NCI-H2107 treated with DMSO at 0.1 percent for 48 hours (cell line): ENCODE measurements at regions not wholly inside any gene's neighbourhood (a gene's known extent, or its start where the extent isn't known, plus 50 kb on each side); places are given as distances from the start of the nearest gene placed in this dataset.
"Not testable (repeated sequence)": the region's sequence is repeated elsewhere in the genome, so short reads cannot be mapped to it uniquely, and the experiment has no call there.

ENCODE experiments used
- DNase-seq: peaks from one replicate; lab custom pipeline; 2025; ENCODE audit not compliant: unreplicated experiment; lab: John Stamatoyannopoulos, UW

DNA sequence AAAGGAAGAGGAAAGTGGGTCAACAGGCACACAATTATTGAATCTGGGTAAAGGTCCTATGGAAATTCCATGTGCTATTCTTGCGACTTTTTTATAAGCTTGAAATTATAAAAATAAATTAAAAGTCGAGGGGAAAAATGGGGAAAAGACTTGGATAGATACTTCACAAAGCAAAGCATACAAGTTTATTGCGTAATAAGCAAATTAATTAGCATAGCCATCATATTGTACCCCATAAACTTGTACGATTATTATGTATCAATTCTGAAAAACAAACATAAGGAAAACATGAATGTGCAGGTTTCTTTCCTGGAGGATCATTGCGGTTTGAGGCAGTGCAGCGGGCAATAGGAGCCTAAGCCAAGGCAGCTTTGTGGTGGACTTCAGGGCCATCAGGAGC, 351.6 kb upstream of the NOX3 start:
- DNase-seq, result no peak

DNA sequence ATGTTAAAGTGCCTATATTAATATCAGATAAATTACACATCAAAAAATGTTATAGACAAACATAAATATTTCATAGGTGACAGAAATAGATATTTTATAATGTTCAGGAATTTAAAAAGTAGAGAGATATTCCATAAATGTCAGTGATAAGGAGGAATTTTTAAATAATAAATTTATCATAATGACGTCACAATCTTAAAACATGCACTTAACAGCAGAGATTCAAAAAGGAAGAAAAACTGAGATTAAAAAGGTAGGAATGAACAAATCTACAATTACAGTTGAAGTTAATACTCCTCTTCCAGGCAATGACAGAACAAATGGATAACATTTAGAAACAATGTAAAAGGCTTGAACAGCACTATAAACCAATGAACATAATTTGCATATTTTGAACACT, 345.4 kb upstream of the NOX3 start:
- DNase-seq, result no peak

DNA sequence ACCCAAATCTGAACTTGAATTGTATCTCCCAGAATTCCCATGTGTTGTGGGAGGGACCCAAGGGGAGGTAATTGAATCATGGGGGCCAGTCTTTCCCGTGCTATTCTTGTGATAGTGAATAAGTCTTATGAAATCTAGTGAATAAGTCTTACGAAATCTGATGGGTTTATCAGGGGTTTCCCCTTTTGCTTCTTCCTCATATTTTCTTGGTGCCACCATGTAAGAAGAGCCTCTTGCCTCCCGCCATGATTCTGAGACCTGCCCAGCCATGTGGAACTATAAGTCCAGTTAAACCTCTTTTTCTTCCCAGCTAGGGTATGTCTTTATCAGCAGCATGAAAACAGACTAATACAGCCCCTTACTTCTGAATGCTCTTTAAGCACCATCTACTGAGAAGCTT, 343.2 kb upstream of the NOX3 start:
- DNase-seq, result not testable (repeated sequence)

DNA sequence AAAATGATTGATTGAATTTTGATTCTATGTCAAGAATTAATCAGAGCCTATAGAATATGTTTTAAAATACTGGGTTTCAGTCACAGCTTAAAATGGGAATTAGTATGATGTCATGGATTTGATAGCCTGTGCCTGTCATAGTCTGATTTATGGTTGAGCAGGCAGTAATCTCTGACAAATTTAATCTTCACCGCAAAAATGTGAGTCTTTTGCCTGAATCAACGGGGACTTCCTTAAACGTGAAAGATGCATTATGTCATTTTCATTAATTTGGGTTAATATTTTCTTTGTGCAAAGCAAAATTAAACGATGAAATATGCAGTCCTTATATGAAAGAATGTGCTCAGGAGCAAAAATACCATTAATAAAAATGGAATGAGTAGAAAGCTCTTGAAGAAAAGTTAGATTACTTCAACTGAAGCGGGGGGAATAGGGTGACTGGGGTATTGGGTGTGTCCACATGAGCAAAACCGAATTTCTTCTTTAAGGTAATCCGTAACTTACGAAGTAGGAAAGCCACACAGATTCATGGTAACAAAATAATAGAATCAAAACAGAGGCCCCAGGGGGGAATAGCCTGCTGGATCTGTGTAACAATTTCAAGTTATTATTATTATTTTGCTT, 339.6 kb upstream of the NOX3 start:
- no peak for DNase-seq

DNA sequence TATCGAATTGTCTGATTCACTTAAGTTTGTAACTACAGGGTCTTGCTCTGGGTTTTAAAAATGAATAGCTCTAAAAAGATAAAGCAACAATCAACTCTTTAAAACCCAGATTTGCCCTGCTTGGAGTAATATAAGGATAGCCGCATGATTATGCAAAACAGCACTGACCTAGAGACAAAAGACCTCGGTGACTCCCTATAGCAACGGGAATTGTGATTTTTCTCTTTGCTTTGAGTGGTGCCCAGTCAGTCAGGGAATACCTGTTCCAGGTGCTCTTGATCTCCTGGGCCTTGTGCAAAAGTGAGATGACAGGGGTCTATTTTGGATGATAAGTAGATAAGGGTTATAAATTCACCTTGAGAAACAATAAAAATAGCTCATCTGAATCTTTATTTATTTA, 336.3 kb upstream of the NOX3 start:
- no peak for DNase-seq

DNA sequence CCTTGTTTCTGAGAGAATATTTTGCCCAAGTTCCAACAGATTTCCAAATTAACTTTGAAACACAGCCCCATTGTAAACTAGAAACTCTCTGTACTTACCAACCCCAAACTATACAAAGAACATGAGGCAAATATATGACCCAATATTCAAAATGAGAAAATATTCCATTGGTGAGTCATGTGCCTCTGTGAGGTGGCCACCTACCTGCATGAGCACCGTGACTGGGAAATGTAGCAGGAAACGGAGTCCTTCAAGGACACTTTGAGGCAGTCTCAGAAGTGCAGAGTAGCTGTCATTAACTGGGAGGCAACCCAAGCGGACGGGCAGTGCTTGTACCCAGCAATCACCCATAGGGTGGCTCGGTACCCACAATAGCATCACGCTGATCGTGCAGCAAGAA, 335.5 kb upstream of the NOX3 start:
- DNase-seq, result no peak

DNA sequence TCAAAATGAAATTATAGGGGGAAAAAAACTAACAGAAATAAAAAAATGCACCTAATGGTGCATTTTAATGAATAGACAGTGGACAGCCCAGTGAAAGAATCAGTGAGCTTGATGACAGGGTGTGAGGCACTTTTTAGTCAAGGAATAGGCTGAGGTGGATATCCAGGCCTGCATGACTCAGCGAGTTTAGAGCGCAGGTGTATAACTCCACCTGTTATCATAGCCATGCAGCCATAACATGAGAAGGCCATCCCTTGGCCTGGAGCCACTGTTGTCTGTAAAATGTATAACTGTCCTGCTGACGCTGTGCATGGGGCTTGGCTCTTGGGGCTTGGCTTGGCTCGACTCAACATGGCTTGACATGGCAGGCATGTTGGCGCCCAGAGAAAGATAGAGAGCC, 331.5 kb upstream of the NOX3 start:
- DNase-seq, result no peak

DNA sequence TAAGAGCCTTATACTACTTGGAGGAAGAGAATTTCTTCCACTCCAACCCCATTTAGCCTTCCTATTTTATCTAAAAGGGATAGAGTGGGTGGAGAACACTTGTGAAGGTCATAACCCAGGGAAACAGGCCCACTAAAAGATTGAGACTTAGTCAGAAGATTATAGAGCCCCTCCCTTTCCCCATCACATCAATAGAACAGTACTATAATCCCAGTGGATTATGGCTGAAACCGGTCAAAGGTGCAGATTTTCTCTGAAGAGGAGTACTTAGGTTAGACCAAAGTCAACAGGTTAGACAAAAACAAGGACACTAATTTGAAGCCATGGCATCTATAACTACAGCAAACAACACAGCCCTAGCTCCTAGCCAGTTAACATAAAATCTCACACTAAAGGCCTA, 330.9 kb upstream of the NOX3 start:
- DNase-seq, result no peak

DNA sequence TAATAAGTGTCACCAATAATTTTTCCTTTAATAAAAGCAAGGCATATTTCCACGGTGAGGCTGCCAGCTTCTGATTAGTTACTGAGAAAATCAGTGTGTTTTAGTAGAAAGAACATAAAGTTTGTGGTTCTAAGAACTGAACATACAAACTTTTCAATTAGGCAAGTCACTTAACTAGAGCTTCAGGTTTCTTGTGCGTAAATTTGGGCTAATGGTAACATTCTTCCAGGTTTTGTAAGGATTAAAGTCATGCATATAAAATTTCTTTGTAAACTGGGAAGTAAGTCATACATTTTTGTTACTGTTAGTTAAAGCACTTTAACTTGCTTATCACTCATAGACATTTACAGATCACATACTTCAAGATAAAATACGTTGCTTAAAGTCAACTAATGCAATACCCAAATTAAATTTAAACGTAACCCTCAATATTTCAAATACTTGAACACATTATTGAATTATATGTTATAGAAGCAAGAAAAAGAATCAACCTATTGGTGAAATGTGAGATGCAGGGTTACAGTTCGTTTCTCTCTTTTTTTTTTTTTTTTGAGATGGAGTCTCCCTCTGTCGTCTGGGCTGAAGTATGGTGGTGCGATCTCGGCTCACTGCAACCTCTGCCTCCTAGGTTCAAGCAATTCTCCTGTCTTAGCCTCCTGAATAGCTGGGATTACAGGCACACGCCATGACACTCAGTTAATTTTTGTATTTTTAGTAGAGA, 327.3 kb upstream of the NOX3 start:
- DNase-seq, result no peak

DNA sequence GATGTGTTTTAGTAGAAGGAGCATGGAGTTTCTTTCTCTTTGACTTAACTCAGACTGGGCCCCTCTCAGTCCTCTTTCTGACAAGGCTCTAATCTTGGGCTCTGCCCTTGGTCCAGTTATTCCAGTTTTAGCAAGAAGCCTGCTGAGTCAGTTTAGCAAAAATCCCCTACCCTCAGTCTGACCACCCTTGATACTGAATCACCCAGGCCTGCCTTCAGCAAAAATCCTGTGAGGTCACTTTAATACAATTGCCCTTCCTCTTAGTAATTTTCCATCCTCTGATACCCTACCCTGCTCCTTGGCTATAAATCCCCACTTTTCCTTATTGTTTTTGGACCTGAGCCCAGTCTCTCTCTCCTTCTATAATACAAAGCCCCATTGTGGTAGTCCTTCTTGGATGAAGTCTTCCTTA, 326.7 kb upstream of the NOX3 start:
- no peak for DNase-seq

DNA sequence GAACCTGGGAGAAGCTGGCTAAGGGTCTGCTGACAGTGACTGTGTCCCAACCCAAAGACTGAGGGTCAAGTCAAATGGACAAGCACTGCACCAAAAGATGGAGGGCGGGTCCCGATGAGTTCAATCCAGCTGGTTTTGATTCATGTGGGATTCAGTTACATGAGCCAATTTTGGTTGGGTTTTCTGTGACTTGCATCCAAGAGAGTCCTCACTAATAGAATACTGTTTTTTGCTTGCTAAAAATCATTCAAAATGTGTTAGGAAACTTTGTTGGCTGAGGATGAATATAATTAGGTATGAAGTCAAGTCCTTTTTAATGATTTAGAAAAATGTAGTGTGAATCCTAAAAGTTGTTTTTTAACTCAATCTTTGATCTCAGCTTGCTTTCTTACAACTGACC, 323.8 kb upstream of the NOX3 start:
- no peak for DNase-seq

DNA sequence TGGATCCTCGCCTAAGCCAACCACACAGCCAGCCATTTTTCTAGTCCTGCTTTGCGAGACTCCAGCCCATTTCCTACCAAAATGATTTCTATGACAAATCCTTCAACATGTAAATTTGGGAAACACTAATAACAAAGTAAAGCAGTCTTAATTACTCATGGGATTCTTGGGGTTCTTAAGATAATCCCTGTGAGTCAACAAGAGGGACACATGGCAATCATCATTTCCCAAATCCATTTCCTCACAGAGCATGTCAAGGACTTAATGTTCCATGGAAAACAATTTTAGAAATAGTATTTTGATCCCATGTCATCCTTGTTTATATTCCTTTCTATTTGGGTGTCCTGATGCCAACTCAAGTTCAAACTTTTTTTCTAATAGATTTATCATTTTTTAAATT, 322.7 kb upstream of the NOX3 start:
- no peak for DNase-seq

DNA sequence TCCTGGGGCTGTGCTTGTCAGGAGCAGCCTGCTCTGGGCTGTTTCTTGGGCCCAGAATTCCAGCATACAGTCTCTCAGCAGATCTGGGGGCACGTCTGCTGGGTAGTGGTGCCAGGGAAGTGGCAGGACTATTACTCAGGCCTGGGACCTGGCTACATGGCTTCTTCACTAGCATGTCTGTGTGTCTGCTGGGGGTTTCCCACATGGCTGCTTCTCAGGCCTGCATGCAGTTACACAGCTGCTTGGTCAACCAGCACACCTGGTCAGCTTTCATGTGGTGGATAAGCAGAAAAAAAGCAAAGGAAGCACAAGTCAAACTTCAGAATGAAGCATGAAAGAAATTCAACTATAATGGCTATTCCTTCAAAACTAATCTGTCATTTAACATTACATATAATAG, 316.2 kb upstream of the NOX3 start:
- no peak for DNase-seq

DNA sequence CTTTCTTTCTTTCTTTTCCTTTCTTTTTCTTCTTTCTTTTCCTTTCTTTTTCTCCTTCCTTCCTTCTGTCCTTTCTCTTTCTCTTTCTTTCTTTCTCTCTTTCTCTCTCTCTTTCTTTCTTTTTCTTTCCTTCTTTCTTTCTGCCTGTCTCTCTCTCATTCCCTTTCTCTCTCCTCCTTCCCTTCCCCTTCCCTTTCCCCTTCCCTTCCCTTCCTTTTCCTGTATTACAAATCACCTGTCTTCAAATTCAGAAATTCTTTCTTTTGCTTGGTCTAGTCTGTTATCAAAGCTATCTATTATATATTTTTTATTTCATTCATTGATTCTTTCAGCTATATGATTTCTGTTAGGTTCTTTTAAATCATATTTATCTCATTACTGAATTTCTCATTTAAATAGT, 315.2 kb upstream of the NOX3 start:
- no peak for DNase-seq

DNA sequence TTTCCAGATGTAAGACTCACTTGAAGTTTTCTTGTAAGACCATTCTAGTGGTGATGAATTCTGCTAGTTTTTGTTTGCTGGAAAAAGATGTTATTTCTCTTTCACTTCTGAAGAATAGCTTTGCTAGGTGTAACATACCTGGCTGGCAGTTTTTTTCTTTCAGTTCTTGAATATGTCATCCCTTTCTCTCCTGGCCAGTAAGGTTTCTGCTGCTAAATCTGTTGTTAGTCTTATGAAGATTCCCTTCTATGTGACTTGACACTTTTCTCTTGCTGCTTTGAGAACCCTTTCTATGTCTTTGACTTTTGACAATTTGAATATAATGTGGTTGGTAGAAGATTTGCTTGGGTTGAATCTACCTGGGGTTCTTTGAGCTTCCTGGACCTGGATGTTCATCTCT, 314.7 kb upstream of the NOX3 start:
- DNase-seq, result no peak

DNA sequence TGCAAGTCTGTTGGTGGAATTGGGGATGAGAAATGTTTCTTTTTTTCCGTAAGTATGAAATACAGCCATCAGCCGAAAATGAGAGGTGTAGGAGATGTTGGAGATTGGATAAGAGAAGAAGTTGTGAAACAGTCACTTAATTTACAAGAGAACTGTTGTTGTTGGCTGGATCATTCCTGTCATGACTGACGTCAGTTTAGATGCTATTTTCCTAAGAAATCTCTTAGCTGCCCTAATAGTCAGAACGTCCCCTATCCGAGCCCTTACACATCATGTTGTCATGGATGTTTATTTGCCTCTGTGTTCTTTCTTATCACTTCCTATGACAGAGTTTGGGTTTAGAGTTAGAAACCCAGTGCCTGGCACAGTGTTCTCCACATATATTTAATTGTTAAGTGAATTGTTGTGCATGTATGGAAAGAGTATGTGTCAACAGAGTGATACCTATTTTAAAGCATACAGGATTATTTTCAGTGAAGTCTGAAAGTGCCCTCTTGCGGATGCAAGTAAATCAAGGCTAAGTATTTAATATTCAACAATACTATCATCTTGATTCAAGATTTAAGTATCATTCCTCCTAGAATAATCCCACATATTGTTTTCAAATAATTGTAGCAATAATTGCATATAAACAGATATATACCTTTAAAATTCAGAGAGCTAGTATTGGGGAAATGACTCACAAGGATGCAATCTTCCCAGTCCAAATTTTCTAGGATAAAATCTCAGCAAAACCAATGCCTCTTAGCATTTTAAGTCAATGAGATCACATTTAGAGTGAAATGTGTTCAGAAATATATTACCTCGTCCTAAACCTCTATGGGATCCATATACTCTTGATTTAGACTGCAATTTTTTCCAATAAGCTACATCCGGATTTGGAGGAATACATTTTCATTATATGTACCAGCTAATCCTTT, 309.9 kb upstream of the NOX3 start:
- no peak for DNase-seq

DNA sequence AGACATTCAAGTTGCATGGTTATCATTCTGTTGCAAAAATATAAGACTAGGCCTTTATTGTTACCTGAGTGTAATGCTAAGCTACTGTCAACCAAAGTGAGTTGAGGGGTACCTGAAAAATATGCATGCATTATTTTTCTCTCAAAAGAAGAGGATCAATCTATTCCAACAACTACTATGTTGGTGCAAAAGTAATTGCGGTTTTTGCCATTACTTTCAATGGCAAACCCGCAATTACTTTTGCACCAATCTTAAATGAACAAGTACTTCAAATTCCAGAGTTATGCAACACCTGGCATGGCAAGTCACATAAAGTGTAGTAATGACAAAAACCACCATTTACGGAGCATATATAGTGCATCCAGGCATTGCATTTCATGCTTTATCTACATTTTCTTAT, 307.0 kb upstream of the NOX3 start:
- DNase-seq, result no peak

DNA sequence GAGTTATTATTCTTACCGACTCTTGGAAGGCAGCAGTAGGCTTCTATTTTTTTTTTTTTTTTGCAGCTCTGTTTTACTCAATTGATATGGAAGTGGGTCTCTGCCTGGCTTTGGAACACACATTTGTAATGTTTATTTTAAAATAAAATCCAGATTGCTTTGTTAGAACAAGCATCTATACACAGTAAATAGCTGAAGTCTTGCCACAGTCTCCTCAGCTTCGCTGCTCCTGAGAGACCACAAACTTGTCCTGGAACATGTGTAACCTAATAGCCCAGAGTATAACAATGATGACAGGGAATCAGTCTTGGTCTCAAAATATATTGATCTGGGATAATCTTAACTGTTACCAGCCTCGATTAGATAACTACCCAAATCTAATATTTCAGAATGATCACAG, 299.8 kb upstream of the NOX3 start:
- DNase-seq, result no peak

DNA sequence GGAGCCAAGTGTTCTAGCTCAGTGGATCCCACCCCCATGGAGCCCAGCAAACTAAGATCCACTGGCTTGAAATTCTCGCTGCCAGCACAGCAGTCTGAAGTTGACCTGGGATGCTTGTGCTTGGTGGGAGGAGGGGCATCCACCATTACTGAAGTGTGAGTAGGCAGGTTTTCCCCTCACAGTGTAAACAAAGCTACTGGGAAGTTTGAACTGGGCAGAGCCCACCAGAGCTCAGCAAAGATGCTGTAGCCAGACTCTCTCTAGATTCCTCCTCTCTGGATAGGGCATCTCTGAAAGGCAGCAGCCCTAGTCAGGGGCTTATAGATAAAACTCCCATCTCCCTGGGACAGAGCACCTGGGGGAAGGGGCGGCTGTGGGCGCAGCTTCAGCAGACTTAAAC, 293.1 kb upstream of the NOX3 start:
- not testable (repeated sequence) for DNase-seq

DNA sequence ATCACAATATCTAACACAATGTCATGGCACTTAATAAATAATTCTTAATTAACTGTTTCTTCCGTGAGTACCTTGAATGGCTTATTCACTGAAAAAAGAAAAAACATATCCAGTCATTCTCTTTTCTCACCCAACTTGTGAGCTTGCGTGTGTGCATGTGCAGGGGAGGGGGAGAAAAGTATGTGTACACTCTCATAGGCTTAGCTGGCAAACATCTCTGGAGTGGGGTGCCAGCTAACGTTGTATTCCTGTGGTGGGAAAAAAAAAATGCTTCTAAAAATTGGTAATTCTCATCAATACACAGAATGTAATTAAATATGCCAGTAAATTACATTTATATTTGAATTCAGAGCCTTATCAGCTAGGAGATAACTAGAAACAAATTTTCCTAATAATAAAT, 291.9 kb upstream of the NOX3 start:
- no peak for DNase-seq

DNA sequence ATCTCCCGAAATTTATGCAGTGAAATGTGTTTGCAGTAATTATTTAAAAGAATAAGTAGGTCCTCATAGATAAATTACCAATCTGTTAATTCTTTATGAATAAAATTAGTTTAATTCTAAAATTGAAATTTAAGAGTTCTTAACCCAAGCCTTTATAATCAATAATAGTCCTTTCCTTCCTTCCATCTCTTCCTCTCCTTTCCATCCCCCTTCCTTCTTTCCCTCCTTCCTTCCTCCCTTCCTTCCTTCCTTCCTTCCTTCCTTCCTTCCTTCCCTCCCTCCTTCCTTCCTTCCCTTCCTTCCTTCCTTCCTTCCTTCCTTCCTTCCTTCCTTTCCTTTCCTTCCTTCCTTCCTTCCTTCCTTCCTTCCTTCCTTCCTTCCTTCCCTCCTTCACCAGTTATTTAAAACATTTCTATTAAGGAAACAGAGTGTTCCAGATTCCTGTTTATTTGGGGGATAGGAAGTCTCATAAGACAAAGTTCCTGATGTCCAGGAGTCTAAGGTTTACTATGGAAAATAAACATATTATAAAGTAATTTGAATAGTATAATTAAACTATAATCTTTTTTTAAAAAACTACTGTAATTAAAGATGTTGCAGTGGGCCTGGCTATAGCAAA, 285.3 kb upstream of the NOX3 start:
- no peak for DNase-seq
